ENCODE measurements at regions not wholly inside any gene's neighbourhood (a gene's known extent, or its start where the extent isn't known, plus 50 kb on each side); places are given as distances from the start of the nearest gene placed in this dataset.

DNA sequence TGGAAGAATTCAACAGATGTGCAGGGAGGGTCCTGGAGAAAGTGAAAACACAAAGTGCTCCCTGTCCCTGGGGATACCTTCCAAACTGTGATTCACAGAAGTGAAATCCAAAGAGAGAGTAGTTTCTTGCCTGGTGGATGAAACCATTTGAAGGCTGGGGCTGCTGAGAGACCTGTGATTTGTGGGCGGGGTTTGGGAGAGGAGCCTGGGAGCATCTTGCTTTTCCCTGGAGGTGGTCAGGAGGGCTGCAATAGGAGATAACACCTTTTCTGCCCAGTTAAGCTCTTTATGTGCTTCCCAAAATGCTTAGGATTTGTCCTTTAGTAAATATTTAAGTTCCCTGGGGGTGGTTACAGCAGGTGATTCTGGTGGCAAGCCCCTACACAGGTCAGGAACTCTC is 105.3 kb upstream of the TPK1 start:
- Mint-ChIP-seq H3K27ac (no peak overlapping the region), H3K9me3 (ENCODE audit: insufficient read depth) (no peaks in the 10 kb centered on the region), H3K27me3 (peaks cover 3% of the 10 kb centered on the region), H3K4me1 (no peaks in the 10 kb centered on the region), H3K4me3 (no peak overlapping the region)
- DNase-seq = no peak
- no peak overlapping the region for H3K9ac ChIP-seq (ENCODE audit: low read length)
- H3K36me3 ChIP-seq (replicated peaks in 1 of 2; ENCODE audit: control extremely low read depth in 1 of 2, control insufficient read depth in 1 of 2, extremely low read depth in 1 of 2, insufficient read depth in 2 of 2, low read length in 1 of 2) = no peaks in the 10 kb centered on the region
- H3K27me3 ChIP-seq (replicated peaks in 1 of 4; ENCODE audit: control extremely low read depth in 1 of 4, control insufficient read depth in 3 of 4, insufficient read depth in 4 of 4, low read length in 3 of 4) = no peaks in the 10 kb centered on the region
- no peaks in the 10 kb centered on the region for H3K4me1 ChIP-seq (ENCODE audit: control insufficient read depth in 2 of 2, insufficient read depth in 2 of 2, low read length in 2 of 2)
- H2AFZ ChIP-seq (ENCODE audit: insufficient read depth, low read depth, low read length, poor library complexity, severe bottlenecking) = no peak overlapping the region
- H3K4me3 ChIP-seq (ENCODE audit: control extremely low read depth in 1 of 5, extremely low read depth in 1 of 5, insufficient read depth in 1 of 5, low read depth in 2 of 5, low read length in 4 of 5) = no peak overlapping the region
- POLR2A ChIA-PET = no interaction called here
- ATAC-seq (ENCODE audit: low read depth) = no peak
- CTCF ChIA-PET = interaction anchor here (1.6 kb wide), 1 partner anchor 15 kb away, joined by 3 read pairs; no protein-coding TSS in a partner anchor
- TF ChIP-seq, protein P1, sequence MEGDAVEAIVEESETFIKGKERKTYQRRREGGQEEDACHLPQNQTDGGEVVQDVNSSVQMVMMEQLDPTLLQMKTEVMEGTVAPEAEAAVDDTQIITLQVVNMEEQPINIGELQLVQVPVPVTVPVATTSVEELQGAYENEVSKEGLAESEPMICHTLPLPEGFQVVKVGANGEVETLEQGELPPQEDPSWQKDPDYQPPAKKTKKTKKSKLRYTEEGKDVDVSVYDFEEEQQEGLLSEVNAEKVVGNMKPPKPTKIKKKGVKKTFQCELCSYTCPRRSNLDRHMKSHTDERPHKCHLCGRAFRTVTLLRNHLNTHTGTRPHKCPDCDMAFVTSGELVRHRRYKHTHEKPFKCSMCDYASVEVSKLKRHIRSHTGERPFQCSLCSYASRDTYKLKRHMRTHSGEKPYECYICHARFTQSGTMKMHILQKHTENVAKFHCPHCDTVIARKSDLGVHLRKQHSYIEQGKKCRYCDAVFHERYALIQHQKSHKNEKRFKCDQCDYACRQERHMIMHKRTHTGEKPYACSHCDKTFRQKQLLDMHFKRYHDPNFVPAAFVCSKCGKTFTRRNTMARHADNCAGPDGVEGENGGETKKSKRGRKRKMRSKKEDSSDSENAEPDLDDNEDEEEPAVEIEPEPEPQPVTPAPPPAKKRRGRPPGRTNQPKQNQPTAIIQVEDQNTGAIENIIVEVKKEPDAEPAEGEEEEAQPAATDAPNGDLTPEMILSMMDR (IDR thresholded peaks at IDR 0.05) = no peak
- no peak for TF ChIP-seq EZH2 (IDR thresholded peaks at IDR 0.05; ENCODE audit: borderline replicate concordance, insufficient read depth, low read depth, low read length, poor library complexity, severe bottlenecking)
- H3K9me3 ChIP-seq (ENCODE audit: control extremely low read depth in 1 of 3, control insufficient read depth in 2 of 3, insufficient read depth in 1 of 3, low read length in 2 of 3) = peaks cover 0 to 4% (median 0%) of the 10 kb centered on the region in 3 donors
- no peaks in the 10 kb centered on the region for H4K20me1 ChIP-seq (ENCODE audit: control insufficient read depth, insufficient read depth, low read length, poor library complexity, severe bottlenecking)
- no peaks in the 10 kb centered on the region for H3K79me2 ChIP-seq (ENCODE audit: control insufficient read depth, insufficient read depth, low read length)
- no peak overlapping the region for H3K4me2 ChIP-seq (replicated peaks; ENCODE audit: low read depth, low read length, poor library complexity, severe bottlenecking)
- WGBS (ENCODE audit: insufficient coverage) = 100% methylated on average over 1 of the region's 1 CpG
- no peak overlapping the region for H3K27ac ChIP-seq (ENCODE audit: low read length in 2 of 2)
- intact Hi-C loops (cut with micrococcal nuclease) = no loop called here

DNA sequence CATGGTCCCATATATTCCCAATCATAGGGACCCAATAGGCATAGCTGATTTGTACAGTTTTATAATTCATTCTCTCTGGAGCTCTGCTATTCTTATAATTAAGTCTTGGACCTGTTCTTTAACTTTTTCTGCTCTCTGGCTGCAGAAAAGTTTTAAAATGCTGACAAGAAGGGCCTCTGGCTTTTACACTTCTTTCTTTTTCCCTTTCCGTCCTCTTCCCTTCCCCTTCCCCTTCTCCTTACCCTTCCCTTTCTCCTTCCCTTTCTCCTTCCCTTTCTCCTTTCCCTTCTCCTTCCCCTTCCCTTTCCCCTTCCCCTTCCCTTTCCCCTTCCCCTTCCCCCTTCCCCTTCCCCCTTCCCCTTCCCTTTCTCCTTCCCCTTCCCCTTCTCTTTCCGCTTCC is 101.3 kb upstream of the TPK1 start:
- Histone ChIP-seq H3K27me3 (replicated peaks in 1 of 4; ENCODE audit: control extremely low read depth in 1 of 4, control insufficient read depth in 3 of 4, insufficient read depth in 4 of 4, low read length in 3 of 4) (no peaks in the 10 kb centered on the region), H3K9ac (ENCODE audit: low read length) (no peak overlapping the region), H3K79me2 (ENCODE audit: control insufficient read depth, insufficient read depth, low read length) (no peaks in the 10 kb centered on the region), H3K4me2 (replicated peaks; ENCODE audit: low read depth, low read length, poor library complexity, severe bottlenecking) (no peak overlapping the region), H3K36me3 (replicated peaks in 1 of 2; ENCODE audit: control extremely low read depth in 1 of 2, control insufficient read depth in 1 of 2, extremely low read depth in 1 of 2, insufficient read depth in 2 of 2, low read length in 1 of 2) (no peaks in the 10 kb centered on the region), H4K20me1 (ENCODE audit: control insufficient read depth, insufficient read depth, low read length, poor library complexity, severe bottlenecking) (no peaks in the 10 kb centered on the region), H3K9me3 (ENCODE audit: control extremely low read depth in 1 of 3, control insufficient read depth in 2 of 3, insufficient read depth in 1 of 3, low read length in 2 of 3) (no peaks in the 10 kb centered on the region), H3K4me3 (ENCODE audit: control extremely low read depth in 1 of 5, extremely low read depth in 1 of 5, insufficient read depth in 1 of 5, low read depth in 2 of 5, low read length in 4 of 5) (no peak overlapping the region), H3K4me1 (ENCODE audit: control insufficient read depth in 2 of 2, insufficient read depth in 2 of 2, low read length in 2 of 2) (no peaks in the 10 kb centered on the region), H2AFZ (ENCODE audit: insufficient read depth, low read depth, low read length, poor library complexity, severe bottlenecking) (no peak overlapping the region), H3K27ac (ENCODE audit: low read length in 2 of 2) (no peak overlapping the region)
- ChIA-PET CTCF (no interaction called here), POLR2A (no interaction called here)
- Mint-ChIP-seq H3K9me3 (ENCODE audit: insufficient read depth) (no peaks in the 10 kb centered on the region), H3K27ac (no peak overlapping the region), H3K4me3 (no peak overlapping the region), H3K4me1 (no peaks in the 10 kb centered on the region), H3K27me3 (peaks cover 10% of the 10 kb centered on the region)
- ATAC-seq (ENCODE audit: low read depth) (no peak), DNase-seq (no peak)
- intact Hi-C loops (cut with micrococcal nuclease) = no loop called here
- 100% methylated on average over 1 of the region's 2 CpGs for WGBS (ENCODE audit: insufficient coverage)
- TF ChIP-seq, protein P1 (IDR thresholded peaks at IDR 0.05) = no peak
- no peak for TF ChIP-seq EZH2 (IDR thresholded peaks at IDR 0.05; ENCODE audit: borderline replicate concordance, insufficient read depth, low read depth, low read length, poor library complexity, severe bottlenecking)
